ENCODE measurements at regions not wholly inside any gene's neighbourhood (a gene's known extent, or its start where the extent isn't known, plus 50 kb on each side); places are given as distances from the start of the nearest gene placed in this dataset.

- no peaks in the 10 kb centered on the region for H3F3A ChIP-seq (ENCODE audit: insufficient read depth, low read length, poor library complexity, severe bottlenecking)
- H3K4me3 ChIP-seq (ENCODE audit: low read length) = no peak overlapping the region
- H3K27ac ChIP-seq (ENCODE audit: low read length) = no peak overlapping the region
- no peaks in the 10 kb centered on the region for H3K9me2 ChIP-seq (ENCODE audit: insufficient read depth, low read length)
- no peaks in the 10 kb centered on the region for H3K36me3 ChIP-seq (ENCODE audit: insufficient read depth, low read length)
- no peaks in the 10 kb centered on the region for H3K27me3 ChIP-seq (ENCODE audit: insufficient read depth, low read depth, low read length)
- H4K20me1 ChIP-seq (ENCODE audit: insufficient read depth) = no peaks in the 10 kb centered on the region
- no peaks in the 10 kb centered on the region for H3K79me2 ChIP-seq (replicated peaks; ENCODE audit: insufficient read depth, low read length)
- no peaks in the 10 kb centered on the region for H3K9me3 ChIP-seq (ENCODE audit: low read length)
- H2AFZ ChIP-seq (ENCODE audit: low read depth, low read length) = no peak overlapping the region
- no peak overlapping the region for H3K4me2 ChIP-seq (ENCODE audit: low read length)
- no peak overlapping the region for H3K9ac ChIP-seq (ENCODE audit: low read length)
- TF ChIP-seq RAD21 (conservative IDR thresholded peaks at IDR 0.05) (no peak), MXI1 (conservative IDR thresholded peaks at IDR 0.05; ENCODE audit: poor library complexity, severe bottlenecking) (no peak), POLR2AphosphoS5 (IDR thresholded peaks at IDR 0.05) (no peak)
- TF ChIP-seq, protein P1, sequence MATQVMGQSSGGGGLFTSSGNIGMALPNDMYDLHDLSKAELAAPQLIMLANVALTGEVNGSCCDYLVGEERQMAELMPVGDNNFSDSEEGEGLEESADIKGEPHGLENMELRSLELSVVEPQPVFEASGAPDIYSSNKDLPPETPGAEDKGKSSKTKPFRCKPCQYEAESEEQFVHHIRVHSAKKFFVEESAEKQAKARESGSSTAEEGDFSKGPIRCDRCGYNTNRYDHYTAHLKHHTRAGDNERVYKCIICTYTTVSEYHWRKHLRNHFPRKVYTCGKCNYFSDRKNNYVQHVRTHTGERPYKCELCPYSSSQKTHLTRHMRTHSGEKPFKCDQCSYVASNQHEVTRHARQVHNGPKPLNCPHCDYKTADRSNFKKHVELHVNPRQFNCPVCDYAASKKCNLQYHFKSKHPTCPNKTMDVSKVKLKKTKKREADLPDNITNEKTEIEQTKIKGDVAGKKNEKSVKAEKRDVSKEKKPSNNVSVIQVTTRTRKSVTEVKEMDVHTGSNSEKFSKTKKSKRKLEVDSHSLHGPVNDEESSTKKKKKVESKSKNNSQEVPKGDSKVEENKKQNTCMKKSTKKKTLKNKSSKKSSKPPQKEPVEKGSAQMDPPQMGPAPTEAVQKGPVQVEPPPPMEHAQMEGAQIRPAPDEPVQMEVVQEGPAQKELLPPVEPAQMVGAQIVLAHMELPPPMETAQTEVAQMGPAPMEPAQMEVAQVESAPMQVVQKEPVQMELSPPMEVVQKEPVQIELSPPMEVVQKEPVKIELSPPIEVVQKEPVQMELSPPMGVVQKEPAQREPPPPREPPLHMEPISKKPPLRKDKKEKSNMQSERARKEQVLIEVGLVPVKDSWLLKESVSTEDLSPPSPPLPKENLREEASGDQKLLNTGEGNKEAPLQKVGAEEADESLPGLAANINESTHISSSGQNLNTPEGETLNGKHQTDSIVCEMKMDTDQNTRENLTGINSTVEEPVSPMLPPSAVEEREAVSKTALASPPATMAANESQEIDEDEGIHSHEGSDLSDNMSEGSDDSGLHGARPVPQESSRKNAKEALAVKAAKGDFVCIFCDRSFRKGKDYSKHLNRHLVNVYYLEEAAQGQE (IDR thresholded peaks at IDR 0.05; ENCODE audit: borderline replicate concordance) = no peak
These were observed 101.0 kb upstream of the HS3ST1 start for GRCh38 chr4:11529625-11530201.

GRCh38 chr4:11525085-11525484 lies 96.4 kb upstream of the HS3ST1 start:
- H2AFZ ChIP-seq (ENCODE audit: low read depth, low read length) = no peak overlapping the region
- no peak overlapping the region for H3K4me3 ChIP-seq (ENCODE audit: low read length)
- no peaks in the 10 kb centered on the region for H4K20me1 ChIP-seq (ENCODE audit: insufficient read depth)
- H3K9ac ChIP-seq (ENCODE audit: low read length) = no peak overlapping the region
- no peaks in the 10 kb centered on the region for H3K36me3 ChIP-seq (ENCODE audit: insufficient read depth, low read length)
- H3K9me3 ChIP-seq (ENCODE audit: low read length) = no peaks in the 10 kb centered on the region
- H3K27me3 ChIP-seq (ENCODE audit: insufficient read depth, low read depth, low read length) = no peaks in the 10 kb centered on the region
- H3F3A ChIP-seq (ENCODE audit: insufficient read depth, low read length, poor library complexity, severe bottlenecking) = no peaks in the 10 kb centered on the region
- TF ChIP-seq, protein P1 (IDR thresholded peaks at IDR 0.05; ENCODE audit: borderline replicate concordance) = no peak
- TF ChIP-seq POLR2AphosphoS5 (IDR thresholded peaks at IDR 0.05) = no peak
- TF ChIP-seq EZH2 (IDR thresholded peaks at IDR 0.05; ENCODE audit: borderline replicate concordance, insufficient read depth, low read length, poor library complexity, severe bottlenecking) = no peak
- no peak for TF ChIP-seq TAF1 (IDR thresholded peaks at IDR 0.05; ENCODE audit: low read depth)
- no peak for TF ChIP-seq RAD21 (conservative IDR thresholded peaks at IDR 0.05)
- TF ChIP-seq, protein P2, sequence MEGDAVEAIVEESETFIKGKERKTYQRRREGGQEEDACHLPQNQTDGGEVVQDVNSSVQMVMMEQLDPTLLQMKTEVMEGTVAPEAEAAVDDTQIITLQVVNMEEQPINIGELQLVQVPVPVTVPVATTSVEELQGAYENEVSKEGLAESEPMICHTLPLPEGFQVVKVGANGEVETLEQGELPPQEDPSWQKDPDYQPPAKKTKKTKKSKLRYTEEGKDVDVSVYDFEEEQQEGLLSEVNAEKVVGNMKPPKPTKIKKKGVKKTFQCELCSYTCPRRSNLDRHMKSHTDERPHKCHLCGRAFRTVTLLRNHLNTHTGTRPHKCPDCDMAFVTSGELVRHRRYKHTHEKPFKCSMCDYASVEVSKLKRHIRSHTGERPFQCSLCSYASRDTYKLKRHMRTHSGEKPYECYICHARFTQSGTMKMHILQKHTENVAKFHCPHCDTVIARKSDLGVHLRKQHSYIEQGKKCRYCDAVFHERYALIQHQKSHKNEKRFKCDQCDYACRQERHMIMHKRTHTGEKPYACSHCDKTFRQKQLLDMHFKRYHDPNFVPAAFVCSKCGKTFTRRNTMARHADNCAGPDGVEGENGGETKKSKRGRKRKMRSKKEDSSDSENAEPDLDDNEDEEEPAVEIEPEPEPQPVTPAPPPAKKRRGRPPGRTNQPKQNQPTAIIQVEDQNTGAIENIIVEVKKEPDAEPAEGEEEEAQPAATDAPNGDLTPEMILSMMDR (IDR thresholded peaks at IDR 0.05; ENCODE audit: poor library complexity, severe bottlenecking) = no peak
- TF ChIP-seq EP300 (conservative IDR thresholded peaks at IDR 0.05; ENCODE audit: poor library complexity, severe bottlenecking) = no peak
- TF ChIP-seq MXI1 (conservative IDR thresholded peaks at IDR 0.05; ENCODE audit: poor library complexity, severe bottlenecking) = no peak
- TF ChIP-seq SMC3 (conservative IDR thresholded peaks at IDR 0.05; ENCODE audit: poor library complexity) = no peak
- H3K27ac ChIP-seq (ENCODE audit: low read length) = no peak overlapping the region
- H3K79me2 ChIP-seq (replicated peaks; ENCODE audit: insufficient read depth, low read length) = no peaks in the 10 kb centered on the region
- no peak overlapping the region for H3K4me2 ChIP-seq (ENCODE audit: low read length)
- H3K9me2 ChIP-seq (ENCODE audit: insufficient read depth, low read length) = no peaks in the 10 kb centered on the region
